GM15510 (cell line): ENCODE measurements at regions not wholly inside any gene's neighbourhood (a gene's known extent, or its start where the extent isn't known, plus 50 kb on each side); places are given as distances from the start of the nearest gene placed in this dataset.

Experiments used
- POLR2A ChIP-seq: IDR thresholded peaks from 3 replicates; pipeline ENCODE4 v1.6.1; 2011; ENCODE audit warnings: borderline replicate concordance; ENCODE audit not compliant: insufficient read length; ENCODE audit errors: extremely low read depth

- no peak for TF ChIP-seq POLR2A
These were observed 107.6 kb upstream of the ARHGEF3 start for GRCh38 chr3:56909349-56909748.

GRCh38 chr3:56908004-56908403 is 106.3 kb upstream of the ARHGEF3 start:
- TF ChIP-seq POLR2A = no peak

- TF ChIP-seq POLR2A = no peak
These were observed 102.9 kb upstream of the ARHGEF3 start for GRCh38 chr3:56904552-56905215.

- no peak for TF ChIP-seq POLR2A
These were observed 101.6 kb upstream of the ARHGEF3 start for GRCh38 chr3:56903231-56903782.

- TF ChIP-seq POLR2A = no peak
These were observed 100.9 kb upstream of the ARHGEF3 start for GRCh38 chr3:56902468-56903160.

- TF ChIP-seq POLR2A = no peak
These were observed 99.1 kb upstream of the ARHGEF3 start for GRCh38 chr3:56900801-56901200.

GRCh38 chr3:56899851-56900250 is 98.1 kb upstream of the ARHGEF3 start:
- no peak for TF ChIP-seq POLR2A

- TF ChIP-seq POLR2A = no peak
These were observed 97.3 kb upstream of the ARHGEF3 start for GRCh38 chr3:56899078-56899477.

GRCh38 chr3:56896357-56896756 is 94.6 kb upstream of the ARHGEF3 start:
- TF ChIP-seq POLR2A = no peak

- TF ChIP-seq POLR2A = no peak
These were observed 93.2 kb upstream of the ARHGEF3 start for GRCh38 chr3:56894881-56895431.

GRCh38 chr3:56890448-56891091 is 88.8 kb upstream of the ARHGEF3 start:
- TF ChIP-seq POLR2A = no peak

GRCh38 chr3:56889131-56889530 is 87.4 kb upstream of the ARHGEF3 start:
- TF ChIP-seq POLR2A = no peak

GRCh38 chr3:56887402-56888025 is 85.8 kb upstream of the ARHGEF3 start:
- TF ChIP-seq POLR2A = no peak

GRCh38 chr3:56886314-56886713 is 84.6 kb upstream of the ARHGEF3 start:
- no peak for TF ChIP-seq POLR2A

GRCh38 chr3:56885879-56886278 is 84.1 kb upstream of the ARHGEF3 start:
- TF ChIP-seq POLR2A = no peak
